CD14-positive monocyte (primary cell): ENCODE measurements at regions not wholly inside any gene's neighbourhood (a gene's known extent, or its start where the extent isn't known, plus 50 kb on each side); places are given as distances from the start of the nearest gene placed in this dataset.

ENCODE experiments used
- DNase-seq, 3 donors: peaks; one replicate each; pipeline ENCODE4 v3.0.0-alpha.2; 2011 to 2022
- H2AFZ ChIP-seq: 2 replicates; pipeline ENCODE4 v1.6.0; 2012; ENCODE audit warnings: mild to moderate bottlenecking, low read depth, low read length, inconsistent platforms; ENCODE audit not compliant: insufficient read depth, poor library complexity, severe bottlenecking
- H3K27ac ChIP-seq, 2 donors: 1 replicate in 1 of 2; 2 replicates in 1 of 2; pipeline ENCODE4 v1.5.1; 2012 to 2013; ENCODE audit warnings: low read length in 2 of 2, control low read depth in 1 of 2, inconsistent platforms in 1 of 2, low read depth in 1 of 2, mild to moderate bottlenecking in 1 of 2
- H3K27me3 ChIP-seq, 2 donors: one replicate each; pipeline versions ENCODE4 v1.6.0 to v1.6.1; 2011 to 2013; ENCODE audit warnings: low read length in 2 of 2; ENCODE audit not compliant: control insufficient read depth in 2 of 2, insufficient read depth in 2 of 2
- H3K36me3 ChIP-seq, 2 donors: replicated peaks in 1 of 2; 1 replicate in 1 of 2; 2 replicates in 1 of 2; pipeline versions ENCODE4 v1.5.1 to v1.6.1; 2012 to 2013; ENCODE audit warnings: low read length in 2 of 2, control low read depth in 1 of 2, inconsistent platforms in 1 of 2, mild to moderate bottlenecking in 1 of 2; ENCODE audit not compliant: insufficient read depth in 2 of 2, control insufficient read depth in 1 of 2
- H3K4me1 ChIP-seq, 2 donors: 1 replicate in 1 of 2; 2 replicates in 1 of 2; pipeline versions ENCODE4 v1.5.1 to v1.6.1; 2012 to 2013; ENCODE audit warnings: low read length in 2 of 2, control low read depth in 1 of 2, inconsistent platforms in 1 of 2, mild to moderate bottlenecking in 1 of 2, moderate library complexity in 1 of 2; ENCODE audit not compliant: insufficient read depth in 2 of 2, control insufficient read depth in 1 of 2
- H3K4me2 ChIP-seq: replicated peaks from 2 replicates; pipeline ENCODE3; 2012; ENCODE audit warnings: low read length, moderate library complexity, mild to moderate bottlenecking; ENCODE audit not compliant: poor library complexity, severe bottlenecking; ENCODE audit errors: extremely low read depth
- H3K4me3 ChIP-seq, 3 experiments: fragments of 200-600 bp in 1 of 3; sonication (generic) in 1 of 3; replicated peaks in 1 of 3; 1 replicate in 2 of 3; 2 replicates in 1 of 3; pipeline ENCODE4 v1.5.1; 2011 to 2013; ENCODE audit warnings: low read length in 3 of 3, mild to moderate bottlenecking in 3 of 3, control low read depth in 2 of 3, low read depth in 2 of 3, inconsistent platforms in 1 of 3, moderate library complexity in 1 of 3
- H3K79me2 ChIP-seq: 2 replicates; pipeline ENCODE4 v1.6.0; 2012; ENCODE audit warnings: mild to moderate bottlenecking, control low read depth, inconsistent platforms, low read length, moderate library complexity; ENCODE audit not compliant: insufficient read depth
- H3K9ac ChIP-seq: 2 replicates; pipeline ENCODE4 v1.6.0; 2017; ENCODE audit warnings: low read length, mild to moderate bottlenecking; ENCODE audit not compliant: insufficient read depth, poor library complexity, severe bottlenecking
- H3K9me3 ChIP-seq, 2 donors: replicated peaks in 1 of 2; 1 replicate in 1 of 2; 2 replicates in 1 of 2; pipeline versions ENCODE4 v1.5.1 to v1.6.1; 2012 to 2013; ENCODE audit warnings: low read length in 2 of 2, control low read depth in 1 of 2; ENCODE audit not compliant: control insufficient read depth in 1 of 2, insufficient read depth in 1 of 2
- H4K20me1 ChIP-seq: 2 replicates; pipeline ENCODE4 v1.6.0; 2012; ENCODE audit warnings: mild to moderate bottlenecking, low read length, control low read depth, moderate library complexity; ENCODE audit not compliant: insufficient read depth
- H3K27ac Mint-ChIP-seq, 7 donors: one replicate each; pipeline ENCODE4 v1.8.0; 2020; ENCODE audit warnings: mild to moderate bottlenecking in 7 of 7, mixed read lengths in 7 of 7, moderate library complexity in 6 of 7, inconsistent platforms in 2 of 7
- H3K27me3 Mint-ChIP-seq, 3 donors: one replicate each; pipeline ENCODE4 v1.8.0; 2021 to 2022; ENCODE audit warnings: low read depth in 3 of 3, mild to moderate bottlenecking in 3 of 3, mixed read lengths in 3 of 3, moderate library complexity in 3 of 3, inconsistent platforms in 1 of 3
- H3K36me3 Mint-ChIP-seq, 2 donors: one replicate each; pipeline ENCODE4 v1.8.0; 2020; ENCODE audit warnings: mixed read lengths in 2 of 2, inconsistent platforms in 1 of 2, mild to moderate bottlenecking in 1 of 2
- H3K4me1 Mint-ChIP-seq: one replicate; pipeline ENCODE4 v1.8.0; 2020; ENCODE audit warnings: mild to moderate bottlenecking, mixed read lengths
- H3K4me3 Mint-ChIP-seq, 2 donors: one replicate each; pipeline ENCODE4 v1.8.0; 2020; ENCODE audit warnings: mild to moderate bottlenecking in 2 of 2, mixed read lengths in 2 of 2, moderate library complexity in 1 of 2
- H3K9me3 Mint-ChIP-seq, 7 donors: one replicate each; pipeline ENCODE4 v1.8.0; 2020 to 2022; ENCODE audit warnings: mixed read lengths in 7 of 7, mild to moderate bottlenecking in 6 of 7, moderate library complexity in 6 of 7, inconsistent platforms in 2 of 7
- WGBS: methylation state at CpG from one replicate; pipeline ENCODE4 v1.1.5; 2013; ENCODE audit warnings: missing lambda C conversion rate; ENCODE audit not compliant: insufficient coverage; 5-methylcytosine and 5-hydroxymethylcytosine counted together
- intact Hi-C, 2 donors: fragments of 100-400 bp; cut with micrococcal nuclease; formaldehyde crosslinking; loops; one replicate each; pipeline versions ENCODE4 v1.15.0 to v1.15.1; 2023
- TF ChIP-seq, protein P1 (sequence below): fragments of 200-600 bp; IDR thresholded peaks from one replicate; pipeline ENCODE4 v1.8.0; 2022; ENCODE audit warnings: antibody characterized with exemption, mild to moderate bottlenecking

DNA sequence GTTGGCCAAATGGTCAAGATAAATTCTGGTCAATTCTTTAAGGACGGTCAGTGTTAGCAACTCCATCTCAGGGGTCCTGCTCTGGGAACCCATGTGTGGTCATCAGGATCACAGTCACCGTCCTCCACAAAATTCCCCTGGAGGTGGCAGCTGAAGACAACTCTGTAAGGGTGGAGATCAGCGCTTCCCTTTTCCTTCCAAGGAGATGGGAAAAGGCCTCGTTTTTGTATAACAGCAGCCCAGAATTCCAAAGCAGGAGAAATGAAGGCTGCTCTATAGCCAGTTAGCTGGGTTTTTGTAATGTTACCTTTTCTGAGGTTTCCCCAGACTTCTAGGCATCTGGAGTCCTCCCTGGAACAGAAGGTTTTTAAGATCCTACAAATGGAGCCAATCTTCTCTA lies 334.8 kb downstream of the MYCN start:
- no peak overlapping the region for H3K27ac Mint-ChIP-seq
- no peaks in the 10 kb centered on the region for H3K36me3 Mint-ChIP-seq
- no peaks in the 10 kb centered on the region for H3K9me3 Mint-ChIP-seq
- DNase-seq = no peak
- Histone ChIP-seq H3K79me2 (no peaks in the 10 kb centered on the region), H3K36me3 (no peaks in the 10 kb centered on the region), H3K27me3 (no peaks in the 10 kb centered on the region), H3K4me2 (no peak overlapping the region), H4K20me1 (no peaks in the 10 kb centered on the region), H2AFZ (no peak overlapping the region), H3K9me3 (no peaks in the 10 kb centered on the region), H3K4me1 (no peaks in the 10 kb centered on the region), H3K9ac (no peak overlapping the region), H3K4me3 (no peak overlapping the region), H3K27ac (no peak overlapping the region)
- intact Hi-C loops = no loop called here
- no peaks in the 10 kb centered on the region for H3K4me1 Mint-ChIP-seq
- no peaks in the 10 kb centered on the region for H3K27me3 Mint-ChIP-seq
- WGBS = 90% methylated on average over 1 of the region's 4 CpGs
- TF ChIP-seq, protein P1, sequence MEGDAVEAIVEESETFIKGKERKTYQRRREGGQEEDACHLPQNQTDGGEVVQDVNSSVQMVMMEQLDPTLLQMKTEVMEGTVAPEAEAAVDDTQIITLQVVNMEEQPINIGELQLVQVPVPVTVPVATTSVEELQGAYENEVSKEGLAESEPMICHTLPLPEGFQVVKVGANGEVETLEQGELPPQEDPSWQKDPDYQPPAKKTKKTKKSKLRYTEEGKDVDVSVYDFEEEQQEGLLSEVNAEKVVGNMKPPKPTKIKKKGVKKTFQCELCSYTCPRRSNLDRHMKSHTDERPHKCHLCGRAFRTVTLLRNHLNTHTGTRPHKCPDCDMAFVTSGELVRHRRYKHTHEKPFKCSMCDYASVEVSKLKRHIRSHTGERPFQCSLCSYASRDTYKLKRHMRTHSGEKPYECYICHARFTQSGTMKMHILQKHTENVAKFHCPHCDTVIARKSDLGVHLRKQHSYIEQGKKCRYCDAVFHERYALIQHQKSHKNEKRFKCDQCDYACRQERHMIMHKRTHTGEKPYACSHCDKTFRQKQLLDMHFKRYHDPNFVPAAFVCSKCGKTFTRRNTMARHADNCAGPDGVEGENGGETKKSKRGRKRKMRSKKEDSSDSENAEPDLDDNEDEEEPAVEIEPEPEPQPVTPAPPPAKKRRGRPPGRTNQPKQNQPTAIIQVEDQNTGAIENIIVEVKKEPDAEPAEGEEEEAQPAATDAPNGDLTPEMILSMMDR = no peak
- H3K4me3 Mint-ChIP-seq = no peak overlapping the region

DNA sequence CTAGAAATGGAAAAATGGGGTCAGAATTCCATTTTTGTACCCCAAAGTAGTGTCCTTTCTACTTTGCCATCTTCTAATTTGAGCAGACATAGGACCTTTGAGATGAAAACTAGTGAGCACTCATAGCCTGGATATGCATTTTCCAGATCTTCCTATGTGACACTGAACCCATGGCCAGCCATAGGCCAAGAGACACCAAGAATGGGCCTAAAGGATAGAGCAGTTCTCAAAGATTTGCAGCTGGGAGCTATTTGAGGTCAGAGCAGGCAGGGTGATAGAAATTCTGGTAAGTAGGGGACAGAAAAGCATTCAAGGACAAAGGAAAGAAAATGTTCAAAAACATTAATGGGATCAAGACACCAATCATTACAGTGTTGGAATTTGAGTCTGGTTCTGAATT lies 332.8 kb downstream of the MYCN start:
- Histone ChIP-seq H3K9ac (no peak overlapping the region), H3K27me3 (no peaks in the 10 kb centered on the region), H3K4me2 (no peak overlapping the region), H3K9me3 (no peaks in the 10 kb centered on the region), H3K4me3 (no peak overlapping the region), H3K79me2 (no peaks in the 10 kb centered on the region), H3K27ac (no peak overlapping the region), H3K36me3 (no peaks in the 10 kb centered on the region), H3K4me1 (no peaks in the 10 kb centered on the region), H2AFZ (no peak overlapping the region), H4K20me1 (no peaks in the 10 kb centered on the region)
- no peak for DNase-seq
- Mint-ChIP-seq H3K9me3 (no peaks in the 10 kb centered on the region), H3K36me3 (no peaks in the 10 kb centered on the region), H3K4me3 (no peak overlapping the region), H3K27ac (no peak overlapping the region), H3K27me3 (peaks cover 0 to 3% (median 0%) of the 10 kb centered on the region in 3 donors), H3K4me1 (no peaks in the 10 kb centered on the region)
- intact Hi-C loops = no loop called here
- TF ChIP-seq, protein P1 = no peak
